ENCODE measurements at regions not wholly inside any gene's neighbourhood (a gene's known extent, or its start where the extent isn't known, plus 50 kb on each side); places are given as distances from the start of the nearest gene placed in this dataset.
"Not testable (repeated sequence)": the region's sequence is repeated elsewhere in the genome, so short reads cannot be mapped to it uniquely, and the experiment has no call there.

GRCh38 chr9:135361668-135362067 is 117.9 kb upstream of the PPP1R26 start:
- TF ChIP-seq CTCF, POLR2A, POLR2AphosphoS5, EP300 (IDR thresholded peaks at IDR 0.05): not testable (repeated sequence)

Data from stomach (tissue), 4 donors.